ENCODE measurements at regions not wholly inside any gene's neighbourhood (a gene's known extent, or its start where the extent isn't known, plus 50 kb on each side); places are given as distances from the start of the nearest gene placed in this dataset.

DNA sequence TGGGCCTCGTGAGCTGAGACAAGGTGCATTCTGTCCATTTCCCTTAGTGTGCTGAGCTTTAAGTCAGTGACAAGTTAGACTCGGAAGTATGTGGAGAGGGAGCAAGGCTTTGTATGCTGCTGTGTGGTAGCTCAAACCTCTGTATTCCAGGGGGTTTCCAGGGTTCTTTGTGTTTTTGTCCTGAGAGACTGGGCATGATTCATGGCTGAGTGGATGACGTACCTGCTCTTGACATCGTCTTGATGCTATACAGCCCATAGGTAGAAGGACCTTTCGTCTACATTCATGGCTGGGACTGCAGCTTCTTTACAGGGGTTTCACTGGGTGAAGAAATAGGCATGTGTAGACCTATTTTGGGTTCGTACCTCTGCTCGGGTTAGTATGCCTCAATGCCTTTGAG is 162.7 kb upstream of the WDR1 start (continued):
- TF ChIP-seq E4F1 (IDR thresholded peaks at IDR 0.05; ENCODE audit: borderline replicate concordance, partially characterized antibody) (no peak), SREBF2 (IDR thresholded peaks at IDR 0.05; ENCODE audit: low read length) (no peak), CTCF (IDR thresholded peaks at IDR 0.05 in 2 of 3, conservative IDR thresholded peaks at IDR 0.05 in 1 of 3; ENCODE audit: control insufficient read depth in 2 of 3, extremely low read depth in 1 of 3, insufficient read depth in 1 of 3, low read depth in 3 of 3, low read length in 3 of 3) (no peak), ZNF274 (IDR thresholded peaks at IDR 0.05; ENCODE audit: insufficient read depth, insufficient read length) (no peak), MTA3 (IDR thresholded peaks at IDR 0.05; ENCODE audit: borderline replicate concordance, low read length) (no peak), CBX5 (IDR thresholded peaks at IDR 0.05; ENCODE audit: low read depth) (no peak), STAT3 (IDR thresholded peaks at IDR 0.05; ENCODE audit: low read depth, low read length) (no peak), RCOR1 (conservative IDR thresholded peaks at IDR 0.05; ENCODE audit: low read depth, low read length) (no peak)

DNA sequence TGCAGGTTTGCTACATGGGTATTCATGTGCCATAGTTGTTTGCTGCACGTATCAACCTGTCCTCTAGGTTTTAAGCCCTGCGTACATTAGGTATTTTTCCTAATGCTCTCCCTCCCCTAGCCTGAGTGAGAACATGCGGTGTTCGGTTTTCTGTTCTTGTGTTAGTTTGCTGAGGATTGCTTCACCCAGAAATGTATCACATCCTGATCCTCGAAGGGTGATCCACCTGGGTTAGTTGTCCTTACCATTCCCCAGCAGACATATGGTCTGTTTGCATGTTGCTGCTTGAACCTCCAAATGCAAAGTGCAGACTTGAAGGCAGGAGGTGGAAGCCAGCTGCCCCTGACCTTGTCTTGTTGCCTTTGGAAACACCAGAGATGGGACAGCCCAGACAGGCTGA is 161.5 kb upstream of the WDR1 start:
- FAIRE-seq, result no peak
- H3K4me1 ChIP-seq (ENCODE audit: control insufficient read depth, insufficient read depth, low read length), result no peaks in the 10 kb centered on the region
- no peak overlapping the region for H2AFZ ChIP-seq (ENCODE audit: control insufficient read depth, low read depth, low read length)
- intact Hi-C loops (cut with micrococcal nuclease; ENCODE audit: unreplicated experiment) (no loop called here), in situ Hi-C loops (cut with MboI) (no loop called here)
- no peak overlapping the region for H3K4me2 ChIP-seq (ENCODE audit: control insufficient read depth, insufficient read depth)
- ChIA-PET RAD21 (ENCODE audit: unreplicated experiment) (no interaction called here), SMC1A (ENCODE audit: uncharacterized antibody, unreplicated experiment) (interaction anchor here (1.2 kb wide), 1 partner anchor 16 kb away, joined by 3 read pairs; no protein-coding TSS in a partner anchor), CTCF (no interaction called here), POLR2A (no interaction called here)
- H3K4me3 ChIP-seq, result no peak overlapping the region
- no peaks in the 10 kb centered on the region for H3K79me2 ChIP-seq (ENCODE audit: control insufficient read depth, insufficient read depth, low read length)
- H3K27ac ChIP-seq (ENCODE audit: control insufficient read depth, insufficient read depth), result no peak overlapping the region
- H3K36me3 ChIP-seq (ENCODE audit: control insufficient read depth in 2 of 2, insufficient read depth in 2 of 2, low read length in 1 of 2), result no peaks in the 10 kb centered on the region
- H3K9ac ChIP-seq (ENCODE audit: control insufficient read depth, insufficient read depth, low read length), result no peak overlapping the region
- no TSS peak for BruUV-seq (replicated peaks)
- no peaks in the 10 kb centered on the region for H4K20me1 ChIP-seq (ENCODE audit: control insufficient read depth, insufficient read depth)
- no peak for ATAC-seq
- 47% methylated on average over 5 of the region's 5 CpGs for WGBS (ENCODE audit: insufficient coverage, insufficient replicate concordance, low lambda C conversion rate, missing lambda C conversion rate)
- H3K9me3 ChIP-seq (replicated peaks; ENCODE audit: control insufficient read depth, insufficient read depth, low read length), result no peaks in the 10 kb centered on the region
- no peak for DNase-seq (ENCODE audit: low read depth, low spot score)
- peaks cover 0 to 3% of the 10 kb centered on the region in 2 experiments; a peak in 1 of 4 replicates for H3K27me3 ChIP-seq (replicated peaks in 1 of 2; ENCODE audit: control insufficient read depth in 2 of 2, insufficient read depth in 2 of 2, low read length in 1 of 2)
- TF ChIP-seq RAD21 (IDR thresholded peaks at IDR 0.05; ENCODE audit: insufficient read depth, low read depth, low read length), result no peak
- TF ChIP-seq STAT3 (IDR thresholded peaks at IDR 0.05; ENCODE audit: low read depth, low read length), result no peak
- TF ChIP-seq MYB (IDR thresholded peaks at IDR 0.05; ENCODE audit: borderline replicate concordance, low read depth, low read length), result no peak
- TF ChIP-seq, protein P1, sequence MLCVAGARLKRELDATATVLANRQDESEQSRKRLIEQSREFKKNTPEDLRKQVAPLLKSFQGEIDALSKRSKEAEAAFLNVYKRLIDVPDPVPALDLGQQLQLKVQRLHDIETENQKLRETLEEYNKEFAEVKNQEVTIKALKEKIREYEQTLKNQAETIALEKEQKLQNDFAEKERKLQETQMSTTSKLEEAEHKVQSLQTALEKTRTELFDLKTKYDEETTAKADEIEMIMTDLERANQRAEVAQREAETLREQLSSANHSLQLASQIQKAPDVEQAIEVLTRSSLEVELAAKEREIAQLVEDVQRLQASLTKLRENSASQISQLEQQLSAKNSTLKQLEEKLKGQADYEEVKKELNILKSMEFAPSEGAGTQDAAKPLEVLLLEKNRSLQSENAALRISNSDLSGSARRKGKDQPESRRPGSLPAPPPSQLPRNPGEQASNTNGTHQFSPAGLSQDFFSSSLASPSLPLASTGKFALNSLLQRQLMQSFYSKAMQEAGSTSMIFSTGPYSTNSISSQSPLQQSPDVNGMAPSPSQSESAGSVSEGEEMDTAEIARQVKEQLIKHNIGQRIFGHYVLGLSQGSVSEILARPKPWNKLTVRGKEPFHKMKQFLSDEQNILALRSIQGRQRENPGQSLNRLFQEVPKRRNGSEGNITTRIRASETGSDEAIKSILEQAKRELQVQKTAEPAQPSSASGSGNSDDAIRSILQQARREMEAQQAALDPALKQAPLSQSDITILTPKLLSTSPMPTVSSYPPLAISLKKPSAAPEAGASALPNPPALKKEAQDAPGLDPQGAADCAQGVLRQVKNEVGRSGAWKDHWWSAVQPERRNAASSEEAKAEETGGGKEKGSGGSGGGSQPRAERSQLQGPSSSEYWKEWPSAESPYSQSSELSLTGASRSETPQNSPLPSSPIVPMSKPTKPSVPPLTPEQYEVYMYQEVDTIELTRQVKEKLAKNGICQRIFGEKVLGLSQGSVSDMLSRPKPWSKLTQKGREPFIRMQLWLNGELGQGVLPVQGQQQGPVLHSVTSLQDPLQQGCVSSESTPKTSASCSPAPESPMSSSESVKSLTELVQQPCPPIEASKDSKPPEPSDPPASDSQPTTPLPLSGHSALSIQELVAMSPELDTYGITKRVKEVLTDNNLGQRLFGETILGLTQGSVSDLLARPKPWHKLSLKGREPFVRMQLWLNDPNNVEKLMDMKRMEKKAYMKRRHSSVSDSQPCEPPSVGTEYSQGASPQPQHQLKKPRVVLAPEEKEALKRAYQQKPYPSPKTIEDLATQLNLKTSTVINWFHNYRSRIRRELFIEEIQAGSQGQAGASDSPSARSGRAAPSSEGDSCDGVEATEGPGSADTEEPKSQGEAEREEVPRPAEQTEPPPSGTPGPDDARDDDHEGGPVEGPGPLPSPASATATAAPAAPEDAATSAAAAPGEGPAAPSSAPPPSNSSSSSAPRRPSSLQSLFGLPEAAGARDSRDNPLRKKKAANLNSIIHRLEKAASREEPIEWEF (IDR thresholded peaks at IDR 0.05; ENCODE audit: insufficient replicate concordance, low read depth, low read length), result no peak
- no peak for TF ChIP-seq RAD51 (IDR thresholded peaks at IDR 0.05)
- no peak for TF ChIP-seq NFYA (IDR thresholded peaks at IDR 0.05; ENCODE audit: borderline replicate concordance, low read depth, low read length)
- TF ChIP-seq PAX8 (IDR thresholded peaks at IDR 0.05), result no peak
- TF ChIP-seq KAT2A (conservative IDR thresholded peaks at IDR 0.05; ENCODE audit: control insufficient read depth, low read depth, low read length), result no peak
